ENCODE measurements at regions not wholly inside any gene's neighbourhood (a gene's known extent, or its start where the extent isn't known, plus 50 kb on each side); places are given as distances from the start of the nearest gene placed in this dataset.
"Not testable (repeated sequence)": the region's sequence is repeated elsewhere in the genome, so short reads cannot be mapped to it uniquely, and the experiment has no call there.

DNA sequence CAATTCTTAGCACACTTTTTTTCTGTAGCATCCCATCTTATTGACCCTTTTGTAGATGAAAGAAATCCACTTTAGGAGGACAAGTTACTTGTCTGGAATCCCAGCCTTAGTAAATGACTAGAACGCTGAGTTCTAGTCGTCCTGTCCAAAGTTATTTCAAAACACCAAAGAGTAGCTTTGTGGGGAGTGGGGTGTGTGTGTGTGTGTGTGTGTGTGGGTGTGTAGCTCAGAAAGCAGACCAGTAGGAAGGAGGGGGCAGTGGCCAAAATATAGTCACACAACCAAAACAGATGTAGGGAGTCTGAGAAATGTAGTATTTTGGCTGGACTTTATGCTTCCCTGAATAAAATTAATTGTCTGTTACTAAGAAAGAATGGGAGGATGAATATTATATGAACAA, 154.6 kb upstream of the FOLH1 start:
- H3K27me3 Mint-ChIP-seq, H3K9me3 Mint-ChIP-seq, H3K36me3 Mint-ChIP-seq, H3K4me1 Mint-ChIP-seq, H3K4me3 Mint-ChIP-seq, H3K27ac Mint-ChIP-seq: not testable (repeated sequence)

DNA sequence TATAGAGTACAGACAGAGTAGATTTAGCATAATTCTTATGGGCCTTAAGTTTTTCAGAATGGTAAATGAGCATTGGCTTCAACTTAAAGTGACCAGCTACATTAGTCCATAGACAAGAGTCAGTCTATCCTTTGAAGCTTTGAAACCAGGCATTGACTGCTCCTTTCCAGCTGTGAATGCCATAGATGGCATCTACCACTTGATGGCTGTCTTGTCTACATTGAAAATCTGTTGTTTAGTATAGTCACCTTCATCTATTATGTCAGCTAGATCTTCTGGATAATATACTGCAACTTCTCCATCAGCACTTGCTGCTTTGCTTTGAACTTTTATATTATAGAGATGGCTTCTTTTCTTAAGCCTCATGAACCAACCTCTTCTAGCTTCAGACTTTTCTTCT, 146.1 kb upstream of the FOLH1 start:
- not testable (repeated sequence) for H3K27ac Mint-ChIP-seq, H3K4me1 Mint-ChIP-seq, H3K9me3 Mint-ChIP-seq, H3K36me3 Mint-ChIP-seq, H3K4me3 Mint-ChIP-seq, H3K27me3 Mint-ChIP-seq

DNA sequence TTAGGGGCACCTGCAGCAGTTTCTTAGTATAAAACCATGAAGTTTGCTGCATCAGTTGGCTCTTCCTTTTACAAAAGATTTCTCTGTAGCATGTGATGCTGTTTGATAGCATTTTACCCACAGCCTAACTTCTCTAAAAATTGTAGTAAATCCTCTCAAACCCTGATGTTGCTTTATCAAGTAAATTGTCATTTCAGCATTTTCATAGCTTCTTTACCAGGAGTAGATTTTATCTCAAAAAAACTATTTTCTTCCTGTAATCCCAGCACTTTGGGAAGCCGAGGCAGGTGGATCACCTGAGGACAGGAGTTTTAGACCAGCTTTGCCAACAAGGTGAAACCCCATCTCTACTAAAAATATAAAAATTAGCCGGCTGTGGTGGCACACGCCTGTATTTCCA, 144.5 kb upstream of the FOLH1 start:
- H3K9me3 Mint-ChIP-seq, H3K36me3 Mint-ChIP-seq, H3K27ac Mint-ChIP-seq, H3K4me1 Mint-ChIP-seq, H3K27me3 Mint-ChIP-seq, H3K4me3 Mint-ChIP-seq: not testable (repeated sequence)

DNA sequence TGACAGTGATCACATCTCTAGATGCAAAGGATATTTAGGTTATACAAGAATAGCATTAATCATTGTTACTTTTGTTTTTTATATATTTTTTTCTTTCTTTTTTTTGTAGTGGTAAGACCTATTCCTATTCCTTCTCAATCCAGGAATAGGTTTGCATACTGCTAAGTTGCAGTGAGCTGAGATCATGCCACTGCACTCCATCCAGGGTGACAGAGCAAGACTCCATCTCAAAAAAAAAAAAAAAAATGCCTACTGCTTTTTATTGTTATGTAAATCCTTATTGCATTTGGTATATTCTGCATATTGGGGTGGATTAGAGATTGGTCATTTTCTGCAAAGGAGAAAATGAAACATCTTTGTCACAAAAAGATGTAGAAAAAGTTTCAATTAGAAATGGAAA, 138.2 kb upstream of the FOLH1 start:
- H3K4me1 Mint-ChIP-seq, H3K4me3 Mint-ChIP-seq, H3K27me3 Mint-ChIP-seq, H3K9me3 Mint-ChIP-seq, H3K27ac Mint-ChIP-seq, H3K36me3 Mint-ChIP-seq: not testable (repeated sequence)

DNA sequence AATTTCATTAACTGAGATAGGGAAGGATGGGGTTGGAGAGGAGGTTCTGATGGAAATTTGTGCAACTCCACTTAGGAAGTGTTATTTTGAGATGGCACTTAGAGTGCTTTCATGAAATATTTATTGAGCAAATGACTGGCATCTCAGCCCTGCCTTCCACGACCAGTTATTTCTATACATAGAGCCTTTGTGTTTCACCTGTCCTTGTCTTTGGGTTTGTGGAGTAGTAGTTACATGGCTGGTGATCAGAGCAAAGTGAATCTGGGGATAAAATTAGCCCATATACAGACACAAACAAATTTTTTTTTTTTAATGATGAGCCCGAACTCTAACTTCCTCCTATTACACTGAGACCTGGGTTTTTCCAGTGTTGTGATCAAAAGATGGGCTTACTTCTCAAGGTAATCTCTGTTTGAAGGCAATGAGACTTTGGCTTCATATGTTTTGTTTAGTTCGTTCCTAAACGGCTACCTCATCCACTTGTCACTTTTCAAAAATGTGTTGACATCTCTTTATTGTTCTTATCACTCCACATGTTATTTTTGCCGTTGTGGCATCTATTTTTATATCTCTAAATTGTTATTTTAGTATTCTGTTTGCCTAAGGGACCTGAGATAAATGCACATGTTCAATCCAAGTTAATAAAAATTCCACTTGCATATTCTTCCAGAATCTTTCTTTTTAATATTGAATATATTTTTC, 120.2 kb upstream of the FOLH1 start:
- not testable (repeated sequence) for H3K36me3 Mint-ChIP-seq, H3K27me3 Mint-ChIP-seq, H3K9me3 Mint-ChIP-seq, H3K4me3 Mint-ChIP-seq, H3K4me1 Mint-ChIP-seq, H3K27ac Mint-ChIP-seq

DNA sequence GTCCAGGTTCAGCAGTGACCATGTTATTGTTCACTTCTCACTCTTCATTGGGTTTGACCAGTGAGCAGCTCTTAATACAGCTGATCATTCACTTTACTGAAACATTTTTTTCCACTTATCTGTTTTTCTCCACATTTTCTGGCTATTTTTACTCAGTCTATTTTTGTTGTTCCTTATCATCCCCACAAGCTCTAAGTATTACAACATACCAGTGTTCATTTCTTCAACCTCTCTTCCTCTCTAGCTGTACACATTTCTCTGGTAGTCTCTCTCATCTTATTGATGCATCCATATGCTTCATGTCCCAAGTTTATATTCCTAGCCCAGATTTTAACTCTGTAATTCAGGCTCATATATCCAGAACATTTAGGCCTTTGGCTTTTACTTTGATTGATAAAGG, 119.4 kb upstream of the FOLH1 start:
- not testable (repeated sequence) for H3K4me1 Mint-ChIP-seq, H3K4me3 Mint-ChIP-seq, H3K27ac Mint-ChIP-seq, H3K36me3 Mint-ChIP-seq, H3K9me3 Mint-ChIP-seq, H3K27me3 Mint-ChIP-seq

DNA sequence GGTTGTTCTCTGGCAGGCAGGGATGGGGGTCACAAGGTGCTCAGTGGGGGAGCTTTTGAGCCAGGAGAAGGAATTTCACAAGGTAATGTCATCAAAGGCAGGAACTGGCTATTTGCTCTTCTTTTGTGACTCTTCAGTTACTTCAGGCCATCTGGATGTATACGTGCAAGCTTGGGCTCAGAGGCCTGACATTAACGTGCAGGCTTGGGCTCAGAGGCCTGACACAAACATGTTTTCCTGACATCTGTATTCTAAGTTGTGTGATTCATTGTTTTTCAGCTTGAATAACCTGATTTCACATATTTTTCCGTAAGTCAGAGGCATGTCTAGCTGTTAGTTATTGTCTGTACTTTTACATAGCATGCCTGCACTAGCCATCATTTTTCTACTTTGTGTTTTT, 118.2 kb upstream of the FOLH1 start:
- H3K27ac Mint-ChIP-seq, H3K27me3 Mint-ChIP-seq, H3K36me3 Mint-ChIP-seq, H3K4me3 Mint-ChIP-seq, H3K9me3 Mint-ChIP-seq, H3K4me1 Mint-ChIP-seq: not testable (repeated sequence)

DNA sequence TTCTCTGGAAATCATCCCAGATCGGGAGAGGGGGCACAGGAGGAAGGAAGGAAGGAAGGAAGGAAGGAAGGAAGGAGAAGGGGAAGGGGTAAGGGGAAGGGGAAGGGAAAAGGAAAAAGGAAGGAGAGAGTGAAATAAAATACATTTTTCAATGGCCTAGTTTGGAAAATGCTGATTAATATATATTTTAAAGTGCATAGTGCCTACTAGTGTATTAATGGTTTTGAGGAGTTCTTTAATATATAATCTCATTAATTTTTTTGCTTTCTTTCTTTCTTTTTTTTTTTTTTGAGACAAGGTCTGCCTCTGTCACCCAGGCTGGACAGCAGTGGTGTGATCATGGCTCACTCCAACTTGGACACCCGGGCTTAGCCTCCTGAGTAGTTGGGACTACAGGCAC, 107.8 kb upstream of the FOLH1 start:
- Mint-ChIP-seq H3K9me3 (peaks cover 4 to 8% (median 7%) of the 10 kb centered on the region in 3 donors), H3K36me3 (no peaks in the 10 kb centered on the region), H3K4me1 (no peaks in the 10 kb centered on the region), H3K4me3 (no peak overlapping the region), H3K27ac (no peak overlapping the region), H3K27me3 (no peaks in the 10 kb centered on the region)

DNA sequence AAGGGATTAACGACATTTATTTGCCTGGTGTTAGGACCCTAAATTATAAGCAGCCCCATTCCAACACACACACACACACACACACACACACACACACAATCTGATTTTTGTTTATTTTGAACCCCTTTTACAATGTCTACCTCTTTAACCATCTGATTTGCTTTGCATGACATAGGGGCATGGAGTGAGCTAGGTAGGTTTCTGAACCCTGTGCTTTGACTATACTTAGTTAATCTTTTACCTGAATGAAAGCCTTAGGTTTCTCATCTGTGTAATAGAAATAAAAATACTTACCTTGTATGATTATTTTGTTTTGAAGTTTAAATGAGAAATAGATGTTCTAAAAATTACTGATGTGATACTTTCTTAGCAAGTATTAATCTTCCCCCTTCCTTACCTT, 94.7 kb upstream of the FOLH1 start:
- Mint-ChIP-seq H3K27ac (no peak overlapping the region), H3K4me3 (no peak overlapping the region), H3K27me3 (no peaks in the 10 kb centered on the region), H3K4me1 (no peaks in the 10 kb centered on the region), H3K9me3 (peaks cover 0 to 6% (median 1%) of the 10 kb centered on the region in 3 donors), H3K36me3 (no peaks in the 10 kb centered on the region)

DNA sequence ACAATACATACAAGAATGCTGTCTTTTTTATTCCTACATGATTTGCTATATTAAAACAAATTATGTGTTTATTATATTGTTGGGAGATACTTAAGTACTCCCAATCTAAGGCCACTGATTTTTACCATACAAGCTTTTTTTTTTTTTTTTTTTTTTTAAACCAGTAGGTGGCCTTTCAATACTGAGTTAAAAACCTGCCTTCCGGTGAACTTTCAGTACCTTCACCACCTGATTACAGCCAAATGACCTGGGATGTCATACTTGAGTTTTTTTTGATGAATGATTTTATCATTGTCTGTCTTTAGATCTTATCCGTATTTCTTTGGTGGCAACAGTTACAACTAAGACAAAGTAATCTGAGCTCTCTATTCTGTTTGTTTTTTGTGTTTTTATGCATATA, 94.0 kb upstream of the FOLH1 start:
- Mint-ChIP-seq H3K4me1 (no peaks in the 10 kb centered on the region), H3K4me3 (no peak overlapping the region), H3K36me3 (no peaks in the 10 kb centered on the region), H3K9me3 (peaks cover 0 to 11% (median 1%) of the 10 kb centered on the region in 3 donors), H3K27ac (no peak overlapping the region), H3K27me3 (no peaks in the 10 kb centered on the region)

DNA sequence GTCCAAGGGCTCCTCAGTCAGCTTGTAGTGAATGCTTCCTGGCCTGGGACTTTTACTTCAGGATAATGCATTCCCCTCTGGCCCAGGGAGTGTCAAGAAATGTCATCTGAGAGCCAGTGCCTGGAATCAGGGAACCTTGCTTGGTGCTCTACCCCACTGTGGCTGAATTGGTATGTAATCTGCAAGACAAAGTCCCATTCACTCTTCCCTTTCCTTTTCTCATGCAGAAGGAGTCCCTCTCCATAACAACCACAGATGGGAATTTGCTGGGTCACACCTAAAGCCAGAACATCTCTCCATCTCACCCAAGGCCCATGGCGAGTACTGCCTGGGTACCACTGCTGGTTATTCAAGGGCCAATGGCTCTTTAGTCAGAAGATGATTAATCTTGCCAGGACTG, 89.6 kb upstream of the FOLH1 start:
- not testable (repeated sequence) for H3K4me3 Mint-ChIP-seq, H3K27me3 Mint-ChIP-seq, H3K9me3 Mint-ChIP-seq, H3K36me3 Mint-ChIP-seq, H3K27ac Mint-ChIP-seq, H3K4me1 Mint-ChIP-seq

DNA sequence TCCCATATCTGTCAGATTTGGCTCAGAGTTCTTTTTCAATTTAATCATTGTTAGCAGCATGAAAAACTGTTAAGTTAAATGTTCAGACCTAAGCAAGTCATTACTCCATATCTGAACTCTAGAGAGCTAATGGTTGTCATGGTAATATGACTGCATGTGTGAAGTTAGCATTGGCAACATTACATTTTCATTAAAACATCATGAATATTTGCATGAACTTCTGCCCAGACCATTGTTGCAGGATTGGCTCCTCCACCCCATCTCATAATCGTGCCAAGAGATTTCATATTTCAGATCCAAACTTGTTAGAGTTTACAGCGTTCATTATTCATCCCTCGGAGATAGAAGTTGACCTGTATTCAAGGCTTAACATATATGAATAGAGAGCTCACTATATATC, 75.5 kb upstream of the FOLH1 start:
- H3K9me3 Mint-ChIP-seq, H3K4me3 Mint-ChIP-seq, H3K36me3 Mint-ChIP-seq, H3K4me1 Mint-ChIP-seq, H3K27ac Mint-ChIP-seq, H3K27me3 Mint-ChIP-seq: not testable (repeated sequence)

DNA sequence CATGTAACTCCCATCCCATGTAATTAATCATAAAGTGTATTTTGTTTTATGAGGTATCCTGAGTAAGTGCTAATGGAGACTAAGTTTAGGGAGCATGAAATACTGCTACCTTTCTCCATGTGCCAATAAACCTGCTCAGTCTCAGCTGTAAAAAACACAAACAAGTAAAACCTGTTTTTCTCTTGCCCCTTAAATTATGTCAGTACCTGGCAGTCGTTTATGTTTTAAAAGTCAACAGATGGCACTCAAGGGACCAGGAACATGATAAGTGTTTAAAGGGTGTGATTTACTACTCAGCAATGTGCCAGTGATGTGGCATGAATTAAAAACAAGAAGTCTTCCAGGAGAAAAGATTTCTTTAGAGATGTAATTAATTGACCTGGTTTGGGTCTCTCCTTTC, 74.9 kb upstream of the FOLH1 start:
- H3K27ac Mint-ChIP-seq, H3K4me3 Mint-ChIP-seq: not testable (repeated sequence)

DNA sequence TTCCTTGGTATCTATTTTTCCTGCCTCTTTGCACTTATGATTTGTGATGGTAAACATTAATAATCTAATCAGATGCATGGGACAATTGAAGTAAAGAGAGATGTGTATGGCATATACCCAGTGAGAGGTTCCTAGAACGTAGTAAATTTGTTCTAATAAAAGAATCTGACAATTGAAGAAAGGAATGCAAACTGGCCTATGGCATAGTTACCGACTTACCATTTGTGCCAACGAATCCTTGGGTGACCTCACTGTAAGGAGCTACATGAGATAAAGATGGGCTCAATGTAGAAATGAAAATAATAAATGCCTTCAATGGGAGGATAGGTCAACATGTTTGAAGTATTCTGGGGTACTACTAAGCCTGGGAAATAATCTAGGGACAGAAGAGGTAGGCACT, 73.7 kb upstream of the FOLH1 start:
- H3K27me3 Mint-ChIP-seq, H3K27ac Mint-ChIP-seq, H3K4me3 Mint-ChIP-seq, H3K4me1 Mint-ChIP-seq, H3K36me3 Mint-ChIP-seq, H3K9me3 Mint-ChIP-seq: not testable (repeated sequence)

More for the DNA sequence above, 74.9 kb upstream of the FOLH1 start:
- H3K36me3 Mint-ChIP-seq, H3K9me3 Mint-ChIP-seq, H3K4me1 Mint-ChIP-seq, H3K27me3 Mint-ChIP-seq: not testable (repeated sequence)

DNA sequence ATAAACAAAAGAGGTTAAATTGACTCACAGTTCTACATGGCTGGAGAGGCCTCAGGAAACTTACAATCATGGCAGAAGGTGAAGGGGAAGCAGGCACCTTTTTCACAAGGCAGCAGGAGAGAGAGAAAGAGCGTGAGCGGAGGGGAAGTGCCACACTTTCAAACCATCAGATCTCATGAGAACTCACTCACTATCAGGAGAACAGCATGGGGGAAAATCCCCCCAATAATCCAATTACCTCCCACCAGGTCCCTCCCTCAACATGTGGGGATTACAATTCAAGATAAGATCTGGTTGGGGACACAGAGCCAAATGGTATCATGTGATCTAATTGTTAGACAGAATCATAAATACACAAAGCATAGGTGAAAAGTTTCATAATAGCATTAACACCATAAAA, 69.5 kb upstream of the FOLH1 start:
- H3K4me1 Mint-ChIP-seq, H3K4me3 Mint-ChIP-seq, H3K27me3 Mint-ChIP-seq, H3K9me3 Mint-ChIP-seq, H3K36me3 Mint-ChIP-seq: not testable (repeated sequence)
- H3K27ac Mint-ChIP-seq: peak overlapping the region in 1 of 3 donors; percentile 31
